ENCODE measurements at regions not wholly inside any gene's neighbourhood (a gene's known extent, or its start where the extent isn't known, plus 50 kb on each side); places are given as distances from the start of the nearest gene placed in this dataset.
"Not testable (repeated sequence)": the region's sequence is repeated elsewhere in the genome, so short reads cannot be mapped to it uniquely, and the experiment has no call there.

DNA sequence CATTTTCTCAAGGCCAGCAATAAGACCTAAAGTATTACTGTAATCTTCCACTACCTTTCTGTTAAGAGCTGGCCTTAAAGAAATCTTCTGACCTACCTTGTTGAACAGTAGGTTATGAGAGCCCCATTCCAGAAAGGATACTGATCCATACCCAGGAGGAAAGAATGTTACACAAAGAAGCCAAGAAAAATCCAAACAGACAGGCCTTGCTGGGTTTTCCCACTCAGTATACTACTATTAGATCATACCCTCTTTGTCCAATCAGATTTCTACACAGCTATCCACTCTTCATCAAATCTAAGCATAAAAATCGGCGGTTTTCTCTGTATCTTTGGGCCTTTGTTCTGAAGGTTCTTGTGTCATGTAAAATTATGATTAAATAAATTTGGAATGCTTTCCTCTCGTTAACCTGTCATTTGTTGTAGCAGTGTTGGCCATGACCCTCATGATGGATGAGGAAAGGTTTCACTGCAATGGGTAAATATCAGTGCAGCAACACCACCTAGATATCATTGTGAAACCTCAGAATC lies 292.3 kb downstream of the ANKRD50 start:
- DNase-seq (ENCODE audit: low read depth, low spot score), result no peak

DNA sequence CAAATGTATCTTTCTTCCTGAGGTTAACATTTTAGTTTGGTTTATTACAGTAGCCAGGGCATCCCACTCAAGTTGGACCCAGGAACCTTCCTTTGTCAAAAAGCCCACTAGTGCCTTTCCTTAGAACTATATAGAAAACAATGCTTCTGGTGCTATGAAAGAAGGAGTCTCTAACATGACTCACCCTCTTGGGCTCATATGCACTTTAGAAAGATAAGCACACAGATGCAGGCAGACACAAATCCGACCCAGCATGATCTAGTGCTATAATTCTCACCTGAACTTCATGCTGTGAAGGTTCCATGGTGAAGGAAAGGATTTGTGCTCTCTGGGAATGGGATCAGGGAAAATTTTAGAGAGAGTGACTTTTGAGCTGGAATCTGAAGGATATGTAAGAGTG lies 289.4 kb downstream of the ANKRD50 start:
- DNase-seq (ENCODE audit: low read depth, low spot score), result no peak

DNA sequence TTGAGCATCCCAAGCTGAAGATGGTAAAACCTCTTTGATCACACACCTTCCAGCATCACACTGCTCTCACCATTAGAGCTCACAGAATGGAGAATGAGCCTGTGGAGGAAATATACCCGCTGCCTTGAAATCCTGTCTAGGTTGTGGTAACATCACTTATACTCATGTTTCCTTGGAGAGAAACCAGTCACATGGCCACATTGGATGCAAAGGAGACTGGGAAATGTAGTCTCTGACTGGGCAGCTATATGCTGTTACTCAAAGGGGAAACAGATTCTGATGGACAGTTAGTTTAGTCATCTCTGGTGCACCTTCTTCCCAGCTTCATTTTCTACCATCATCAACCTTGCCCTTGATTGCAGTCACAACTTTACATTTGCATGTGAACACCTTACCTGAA lies 286.3 kb downstream of the ANKRD50 start:
- DNase-seq (ENCODE audit: low read depth, low spot score), result no peak

- DNase-seq (ENCODE audit: low read depth, low spot score), result no peak
Measured at GRCh38 chr4:124427095-124427767, 285.3 kb downstream of the ANKRD50 start.

GRCh38 chr4:124428648-124429047 lies 283.9 kb downstream of the ANKRD50 start:
- no peak for DNase-seq (ENCODE audit: low read depth, low spot score)

- no peak for DNase-seq (ENCODE audit: low read depth, low spot score)
Measured at GRCh38 chr4:124429746-124430250, 282.7 kb downstream of the ANKRD50 start.

GRCh38 chr4:124431653-124432192 lies 280.8 kb downstream of the ANKRD50 start:
- DNase-seq (ENCODE audit: low read depth, low spot score), result no peak

DNA sequence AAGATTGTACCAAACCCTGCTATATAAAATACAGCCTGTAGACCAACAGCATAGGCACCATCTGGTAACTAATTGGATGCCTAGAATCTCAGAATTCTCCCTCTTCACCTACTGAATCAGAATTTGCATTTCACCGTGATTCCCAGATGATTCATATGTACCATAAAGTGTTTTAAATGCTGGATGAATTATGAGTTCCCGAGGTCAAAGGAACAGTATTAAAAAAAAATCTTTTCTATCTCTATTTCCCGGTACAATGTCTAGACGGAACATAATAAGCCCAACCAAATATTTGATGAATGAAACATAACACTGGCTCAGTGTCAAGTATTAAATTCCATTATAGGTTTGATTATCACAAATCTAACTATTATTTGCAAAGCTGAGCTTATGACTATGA lies 280.0 kb downstream of the ANKRD50 start:
- DNase-seq (ENCODE audit: low read depth, low spot score), result no peak

DNA sequence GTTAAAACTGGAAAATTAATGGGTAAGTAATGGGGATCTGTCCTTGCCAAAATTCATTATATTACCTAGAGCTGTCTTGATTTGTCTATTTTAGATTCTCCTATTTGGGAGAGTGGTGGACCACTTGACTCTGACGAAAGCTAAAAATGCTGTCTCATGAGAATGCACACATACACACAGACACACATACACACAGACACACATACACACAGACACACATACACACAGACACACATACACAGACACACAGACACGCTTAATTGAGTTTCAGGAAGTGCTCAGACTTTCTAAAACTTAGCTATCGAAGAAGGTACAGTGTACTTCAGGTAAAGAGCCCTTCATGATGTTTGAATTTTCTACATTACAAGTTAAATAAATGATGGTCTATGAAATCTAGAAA lies 279.5 kb downstream of the ANKRD50 start:
- no peak for DNase-seq (ENCODE audit: low read depth, low spot score)

DNA sequence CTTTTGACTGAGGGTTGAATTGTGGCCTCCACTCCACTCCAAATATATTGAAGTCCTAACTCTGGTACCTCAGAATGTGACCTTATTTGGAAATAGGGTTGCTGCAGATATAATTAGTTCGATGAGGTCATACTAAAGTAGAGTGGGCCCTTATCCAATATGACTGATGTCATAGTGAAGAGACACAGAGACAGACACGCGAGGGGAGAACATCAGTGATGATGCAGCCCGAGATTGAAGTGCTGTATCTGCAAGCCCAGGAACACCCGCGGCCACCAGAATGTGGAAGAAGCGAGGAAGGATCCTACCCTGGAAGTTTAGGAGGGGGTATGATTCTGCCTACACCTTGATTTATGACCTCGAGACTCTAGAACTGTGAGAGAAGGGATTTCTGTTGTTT lies 279.0 kb downstream of the ANKRD50 start:
- DNase-seq (ENCODE audit: low read depth, low spot score), result no peak

DNA sequence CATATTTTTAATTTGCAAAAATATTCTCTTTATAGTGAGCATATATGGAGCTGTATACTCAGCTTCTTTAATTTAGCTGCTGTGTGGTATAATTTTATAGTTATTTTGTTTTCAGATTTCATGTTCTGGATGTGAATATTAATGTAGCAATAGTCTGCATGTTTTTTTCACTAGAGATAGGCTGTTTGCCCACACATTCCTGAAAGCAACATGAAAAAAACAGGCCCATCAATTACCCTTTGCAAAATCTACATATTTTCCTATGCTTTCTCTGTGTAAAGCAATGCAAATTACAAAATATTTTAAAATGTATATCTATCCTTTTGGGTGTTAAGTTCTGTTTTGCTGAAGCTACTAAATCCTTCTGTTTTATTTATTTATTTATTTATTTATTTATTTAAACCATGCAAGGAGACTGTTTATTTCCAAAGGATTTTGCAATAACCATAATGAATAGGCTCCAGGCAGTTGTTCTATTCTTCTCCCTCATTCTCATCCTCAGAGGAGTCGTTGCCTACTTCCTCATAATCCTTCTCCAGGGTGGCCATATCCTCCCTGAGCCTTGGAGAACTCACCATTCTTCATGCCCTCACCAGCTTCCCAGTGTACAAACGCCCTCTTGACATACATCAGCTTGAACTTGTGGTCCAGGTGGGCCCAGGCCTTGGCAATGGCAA lies 277.1 kb downstream of the ANKRD50 start:
- DNase-seq (ENCODE audit: low read depth, low spot score), result no peak

GRCh38 chr4:124437853-124438495 lies 274.6 kb downstream of the ANKRD50 start:
- no peak for DNase-seq (ENCODE audit: low read depth, low spot score)

DNA sequence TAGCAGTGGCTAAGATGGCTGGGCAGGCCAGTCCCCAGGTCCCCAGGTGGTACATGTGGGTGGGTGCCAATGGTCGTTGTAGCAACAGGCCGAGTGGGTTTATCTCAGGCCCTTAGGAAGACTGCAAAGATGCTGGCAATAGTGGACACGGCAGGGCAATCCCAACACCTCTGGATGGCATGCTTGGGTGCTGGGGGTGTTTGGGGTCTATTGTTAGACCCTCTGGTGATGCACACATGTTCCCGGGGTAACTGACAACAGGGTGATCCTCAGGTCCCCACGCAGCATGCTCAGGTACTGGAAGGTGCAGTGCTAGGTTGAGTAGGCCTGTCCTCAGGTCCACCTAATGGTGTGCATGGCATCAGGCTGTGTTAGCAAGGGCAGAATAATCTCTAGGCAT lies 267.5 kb downstream of the ANKRD50 start:
- DNase-seq (ENCODE audit: low read depth, low spot score), result no peak

GRCh38 chr4:124449881-124450280 lies 262.7 kb downstream of the ANKRD50 start:
- DNase-seq (ENCODE audit: low read depth, low spot score), result no peak

DNA sequence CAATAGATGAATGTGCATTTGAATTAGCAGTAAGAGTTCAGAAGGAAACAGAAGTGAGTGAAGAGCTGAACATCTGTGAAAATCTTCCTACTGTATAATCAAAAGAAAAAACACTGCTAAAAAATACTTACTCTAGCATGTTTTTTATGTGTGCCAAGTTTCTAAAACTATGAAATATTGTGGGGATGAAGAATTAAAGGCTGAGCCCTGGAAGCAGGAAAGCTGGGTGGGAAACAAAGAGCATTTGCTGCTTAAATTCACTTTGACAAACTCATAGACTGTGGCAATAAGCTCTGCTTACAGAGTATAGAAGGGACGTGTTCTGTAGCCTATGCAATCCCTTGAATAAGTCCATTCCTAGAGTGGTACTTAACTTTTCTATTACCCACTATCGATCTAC lies 261.7 kb downstream of the ANKRD50 start:
- no peak for DNase-seq (ENCODE audit: low read depth, low spot score)

- DNase-seq (ENCODE audit: low read depth, low spot score), result no peak
Measured at GRCh38 chr4:124454772-124455270, 257.7 kb downstream of the ANKRD50 start.

GRCh38 chr4:124455671-124456070 lies 256.9 kb downstream of the ANKRD50 start:
- DNase-seq (ENCODE audit: low read depth, low spot score), result no peak

DNA sequence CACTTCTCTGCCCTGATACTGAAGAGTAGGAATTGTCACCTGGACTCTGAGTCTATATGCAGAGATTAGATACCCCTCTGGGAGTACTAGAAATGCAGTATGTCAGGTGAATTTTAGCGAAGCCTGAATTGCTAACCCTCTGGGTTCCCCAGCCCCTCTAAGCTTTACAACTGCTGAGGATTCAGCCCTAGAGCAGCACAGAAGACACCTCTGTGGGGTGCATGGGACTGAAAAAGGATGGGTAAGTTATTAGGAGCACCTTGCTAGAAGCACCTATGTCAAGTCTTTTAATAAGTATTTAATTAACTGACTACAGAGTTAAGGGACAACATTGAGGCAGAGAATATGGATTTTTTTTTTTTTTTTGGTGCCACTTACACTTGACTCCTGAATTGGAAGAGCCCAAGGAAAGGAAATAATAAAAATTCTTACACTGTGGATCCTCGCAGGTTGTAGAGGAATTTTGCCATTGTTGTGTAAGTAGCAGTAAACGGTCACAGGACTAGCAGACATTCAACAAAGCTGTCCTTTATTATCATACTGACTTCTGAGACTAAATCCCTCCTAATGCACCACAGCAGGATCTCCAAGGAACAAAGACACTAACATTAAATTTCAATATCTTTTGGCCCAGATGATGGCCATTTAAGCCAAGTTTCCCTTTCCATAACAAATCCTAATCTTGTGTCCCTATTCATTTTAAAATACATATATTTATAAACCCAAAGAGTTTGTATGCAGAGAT lies 253.2 kb downstream of the ANKRD50 start:
- DNase-seq (ENCODE audit: low read depth, low spot score), result no peak

DNA sequence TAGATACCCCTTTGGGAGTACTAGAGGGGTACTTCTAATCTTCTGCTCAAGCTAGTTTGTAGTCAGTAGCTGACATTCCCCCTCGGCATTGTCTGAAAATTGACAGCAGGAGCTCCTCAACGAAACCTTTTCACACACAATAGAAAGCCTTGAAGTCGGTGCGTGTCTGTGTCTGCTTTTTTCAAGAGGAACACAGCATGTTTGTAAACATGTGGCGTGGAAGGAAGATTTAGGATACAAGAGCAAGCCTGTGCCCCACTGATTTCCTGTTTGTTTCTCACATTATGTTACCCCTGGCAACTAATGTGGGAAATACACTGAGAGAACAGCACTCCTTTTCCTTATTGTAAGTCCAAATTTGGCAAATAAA lies 252.6 kb downstream of the ANKRD50 start:
- DNase-seq (ENCODE audit: low read depth, low spot score), result peak; percentile 28

DNA sequence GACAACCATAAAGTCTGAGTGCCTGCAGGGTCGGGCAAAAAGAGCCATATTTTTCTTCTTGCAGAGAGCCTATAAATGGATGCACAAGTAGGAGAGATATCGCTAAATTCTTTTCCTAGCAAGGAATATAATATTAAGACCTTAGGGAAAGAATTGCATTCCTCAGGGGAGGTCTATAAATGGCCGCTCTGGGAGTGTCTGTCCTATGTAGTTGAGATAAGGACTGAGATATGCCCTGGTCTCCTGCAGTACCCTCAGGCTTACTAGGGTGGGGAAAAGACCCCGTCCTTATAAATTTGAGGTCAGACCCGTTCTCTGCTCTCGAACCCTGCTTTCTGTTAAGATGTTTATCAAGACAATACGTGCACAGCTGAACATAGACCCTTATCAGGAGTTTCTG lies 250.9 kb downstream of the ANKRD50 start:
- DNase-seq (ENCODE audit: low read depth, low spot score), result not testable (repeated sequence)

Measured in smooth muscle cell of the brain vasculature (primary cell).